GM23338 (cell line): ENCODE measurements at regions not wholly inside any gene's neighbourhood (a gene's known extent, or its start where the extent isn't known, plus 50 kb on each side); places are given as distances from the start of the nearest gene placed in this dataset.

Source experiments
- ATAC-seq: fragments of 200-7000 bp; cut with Tn5 transposase; 3 replicates; pipeline ENCODE4 v1.9.1; 2020
- DNase-seq: peaks from one replicate; pipeline ENCODE4 v3.0.0-alpha.2; 2015; ENCODE audit warnings: low spot score
- H2AFZ ChIP-seq: fragments of 200-600 bp; sonication (generic); 2 replicates; pipeline ENCODE4 v1.8.0; 2016; ENCODE audit warnings: antibody characterized with exemption, mild to moderate bottlenecking, moderate library complexity
- H3F3A ChIP-seq: fragments of 200-600 bp; sonication (generic); replicated peaks from 2 replicates; pipeline ENCODE4 v1.8.0; 2017; ENCODE audit warnings: antibody characterized with exemption, mixed run types, low read depth
- H3K27ac ChIP-seq: fragments of 200-600 bp; sonication (generic); 2 replicates; pipeline ENCODE4 v1.6.1; 2016; ENCODE audit warnings: low read depth
- H3K27me3 ChIP-seq: fragments of 200-600 bp; sonication (generic); 2 replicates; pipeline ENCODE4 v1.8.0; 2016; ENCODE audit warnings: mild to moderate bottlenecking, mixed run types, moderate library complexity; ENCODE audit not compliant: insufficient read depth
- H3K36me3 ChIP-seq: fragments of 200-600 bp; sonication (generic); 2 replicates; pipeline ENCODE4 v1.8.0; 2016; ENCODE audit warnings: mild to moderate bottlenecking; ENCODE audit not compliant: insufficient read depth
- H3K4me1 ChIP-seq: fragments of 200-600 bp; sonication (generic); 2 replicates; pipeline ENCODE4 v1.8.0; 2016; ENCODE audit warnings: mild to moderate bottlenecking, moderate library complexity; ENCODE audit not compliant: insufficient read depth
- H3K4me2 ChIP-seq: fragments of 200-600 bp; sonication (generic); 2 replicates; pipeline ENCODE4 v1.7.1; 2017; ENCODE audit warnings: mixed run types
- H3K4me3 ChIP-seq: fragments of 200-600 bp; sonication (generic); 2 replicates; pipeline ENCODE4 v1.6.1; 2016; ENCODE audit warnings: mixed run types
- H3K79me2 ChIP-seq: fragments of 200-600 bp; sonication (generic); replicated peaks from 2 replicates; pipeline ENCODE4 v1.8.0; 2017; ENCODE audit warnings: mild to moderate bottlenecking; ENCODE audit not compliant: insufficient read depth
- H3K9me2 ChIP-seq: fragments of 200-600 bp; sonication (generic); 2 replicates; pipeline ENCODE4 v1.8.0; 2017; ENCODE audit not compliant: insufficient read depth
- H4K20me1 ChIP-seq: fragments of 200-600 bp; sonication (generic); replicated peaks from 2 replicates; pipeline ENCODE4 v1.8.0; 2017; ENCODE audit warnings: mild to moderate bottlenecking; ENCODE audit not compliant: insufficient read depth
- H3K27ac Mint-ChIP-seq: 2 replicates; pipeline ENCODE4 v1.8.0; 2020; ENCODE audit warnings: inconsistent platforms, mild to moderate bottlenecking, moderate library complexity, mixed read lengths
- H3K27me3 Mint-ChIP-seq: 3 replicates; pipeline ENCODE4 v1.8.0; 2022; ENCODE audit warnings: low read depth, mild to moderate bottlenecking, moderate library complexity, mixed read lengths, inconsistent platforms; ENCODE audit not compliant: insufficient read depth, poor library complexity
- H3K36me3 Mint-ChIP-seq: 3 replicates; pipeline ENCODE4 v1.8.0; 2021; ENCODE audit warnings: low read depth, mild to moderate bottlenecking, inconsistent platforms, moderate library complexity, mixed read lengths
- H3K4me1 Mint-ChIP-seq: 3 replicates; pipeline ENCODE4 v1.8.0; 2020; ENCODE audit warnings: mild to moderate bottlenecking, inconsistent platforms, mixed read lengths
- H3K4me3 Mint-ChIP-seq: 3 replicates; pipeline ENCODE4 v1.8.0; 2021; ENCODE audit warnings: moderate library complexity, mild to moderate bottlenecking, inconsistent platforms, mixed read lengths
- H3K9me3 Mint-ChIP-seq: 3 replicates; pipeline ENCODE4 v1.8.0; 2020; ENCODE audit warnings: moderate library complexity, mild to moderate bottlenecking, inconsistent platforms, mixed read lengths
- CREB1 ChIP-seq: fragments of 250-450 bp; sonication (Bioruptor Pico); IDR thresholded peaks from 2 replicates; pipeline ENCODE4 v1.5.0; 2020; ENCODE audit warnings: low read depth, mild to moderate bottlenecking, moderate library complexity
- EZH2 ChIP-seq: fragments of 200-600 bp; sonication (generic); IDR thresholded peaks from one replicate; pipeline ENCODE4 v1.8.0; 2017; ENCODE audit warnings: antibody characterized with exemption, mild to moderate bottlenecking, low read depth; ENCODE audit not compliant: unreplicated experiment
- EZH2phosphoT487 ChIP-seq: fragments of 200-600 bp; sonication (generic); IDR thresholded peaks from one replicate; pipeline ENCODE4 v1.8.1; 2018; ENCODE audit warnings: antibody characterized with exemption; ENCODE audit not compliant: unreplicated experiment
- JUNB ChIP-seq: IDR thresholded peaks from one replicate; pipeline ENCODE4 v1.6.1; 2016; ENCODE audit warnings: antibody characterized with exemption; ENCODE audit not compliant: unreplicated experiment
- NANOG ChIP-seq: IDR thresholded peaks from 2 replicates; pipeline ENCODE4 v1.6.1; 2016; ENCODE audit warnings: antibody characterized with exemption, borderline replicate concordance
- POLR2AphosphoS5 ChIP-seq: IDR thresholded peaks from 2 replicates; pipeline ENCODE4 v1.6.1; 2016; ENCODE audit warnings: antibody characterized with exemption, low read depth
- STAT1 ChIP-seq: IDR thresholded peaks from one replicate; pipeline ENCODE4 v1.6.1; 2016; ENCODE audit warnings: antibody characterized with exemption; ENCODE audit not compliant: unreplicated experiment
- ZNF114 ChIP-seq: fragments of 250-450 bp; sonication (Bioruptor Pico); IDR thresholded peaks from 2 replicates; pipeline ENCODE4 v1.5.0; 2020; ENCODE audit warnings: mild to moderate bottlenecking, moderate library complexity
- ZNF331 ChIP-seq: fragments of 250-450 bp; sonication (Bioruptor Pico); IDR thresholded peaks from 2 replicates; pipeline ENCODE4 v1.5.0; 2020; ENCODE audit warnings: low read depth, mild to moderate bottlenecking, moderate library complexity
- TF ChIP-seq, protein P1 (sequence below): IDR thresholded peaks from 2 replicates; pipeline ENCODE4 v1.6.1; 2016; ENCODE audit warnings: antibody characterized with exemption
- TF ChIP-seq, protein P2 (sequence below), 2 experiments: fragments of 200-600 bp in 1 of 2; sonication (generic) in 1 of 2; conservative IDR thresholded peaks; 2 replicates each; pipeline versions ENCODE4 v1.5.1 to v1.6.1; 2016 to 2017; ENCODE audit warnings: antibody characterized with exemption in 2 of 2, low read depth in 2 of 2, mild to moderate bottlenecking in 2 of 2, moderate library complexity in 1 of 2
- TF ChIP-seq, protein P3 (sequence below): fragments of 250-450 bp; sonication (Bioruptor Pico); IDR thresholded peaks from 2 replicates; pipeline ENCODE4 v1.5.0; 2020; ENCODE audit warnings: mild to moderate bottlenecking, moderate library complexity
- TF ChIP-seq, protein P4 (sequence below): IDR thresholded peaks from one replicate; pipeline ENCODE4 v1.6.1; 2018; ENCODE audit warnings: antibody characterized with exemption; ENCODE audit not compliant: unreplicated experiment

DNA sequence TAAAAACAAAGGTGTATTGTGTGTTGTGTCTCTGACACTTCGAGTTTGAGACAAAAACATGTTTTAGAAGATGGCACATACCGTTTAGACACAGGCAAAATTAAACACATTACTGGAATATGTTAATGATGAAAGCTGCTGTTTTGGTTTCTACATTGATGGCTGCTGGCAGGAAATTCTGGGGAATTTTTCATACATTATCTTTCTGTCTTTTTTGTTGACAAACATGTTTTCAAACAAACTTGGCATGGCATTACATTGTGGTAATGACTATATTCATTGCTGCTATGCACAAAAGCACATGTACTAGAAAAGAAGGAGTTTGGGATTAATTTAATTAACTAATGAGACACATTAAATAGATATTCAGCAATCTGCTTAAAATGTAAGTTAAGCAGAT lies 1187.6 kb downstream of the OLFM4 start:
- Mint-ChIP-seq H3K4me1 (no peaks in the 10 kb centered on the region), H3K9me3 (peaks cover 33% of the 10 kb centered on the region), H3K27me3 (no peaks in the 10 kb centered on the region), H3K36me3 (peaks cover 24% of the 10 kb centered on the region), H3K4me3 (no peak overlapping the region), H3K27ac (no peak overlapping the region)
- no peak overlapping the region for H2AFZ ChIP-seq
- H3F3A ChIP-seq: no peaks in the 10 kb centered on the region
- no peaks in the 10 kb centered on the region for H3K79me2 ChIP-seq
- DNase-seq (no peak), ATAC-seq (no peak)
- no peak overlapping the region for H3K4me3 ChIP-seq
- H3K27ac ChIP-seq: no peak overlapping the region
- no peaks in the 10 kb centered on the region for H3K27me3 ChIP-seq
- no peaks in the 10 kb centered on the region for H3K9me2 ChIP-seq
- H3K4me2 ChIP-seq: no peak overlapping the region
- H3K4me1 ChIP-seq: no peaks in the 10 kb centered on the region
- TF ChIP-seq ZNF114 (CRISPR knock-in tag) (no peak), ZNF331 (CRISPR knock-in tag) (no peak), POLR2AphosphoS5 (no peak), JUNB (no peak), NANOG (no peak), CREB1 (no peak), STAT1 (no peak), EZH2 (no peak), EZH2phosphoT487 (no peak)
- TF ChIP-seq, protein P1, sequence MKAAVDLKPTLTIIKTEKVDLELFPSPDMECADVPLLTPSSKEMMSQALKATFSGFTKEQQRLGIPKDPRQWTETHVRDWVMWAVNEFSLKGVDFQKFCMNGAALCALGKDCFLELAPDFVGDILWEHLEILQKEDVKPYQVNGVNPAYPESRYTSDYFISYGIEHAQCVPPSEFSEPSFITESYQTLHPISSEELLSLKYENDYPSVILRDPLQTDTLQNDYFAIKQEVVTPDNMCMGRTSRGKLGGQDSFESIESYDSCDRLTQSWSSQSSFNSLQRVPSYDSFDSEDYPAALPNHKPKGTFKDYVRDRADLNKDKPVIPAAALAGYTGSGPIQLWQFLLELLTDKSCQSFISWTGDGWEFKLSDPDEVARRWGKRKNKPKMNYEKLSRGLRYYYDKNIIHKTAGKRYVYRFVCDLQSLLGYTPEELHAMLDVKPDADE: no peak
- TF ChIP-seq, protein P2, sequence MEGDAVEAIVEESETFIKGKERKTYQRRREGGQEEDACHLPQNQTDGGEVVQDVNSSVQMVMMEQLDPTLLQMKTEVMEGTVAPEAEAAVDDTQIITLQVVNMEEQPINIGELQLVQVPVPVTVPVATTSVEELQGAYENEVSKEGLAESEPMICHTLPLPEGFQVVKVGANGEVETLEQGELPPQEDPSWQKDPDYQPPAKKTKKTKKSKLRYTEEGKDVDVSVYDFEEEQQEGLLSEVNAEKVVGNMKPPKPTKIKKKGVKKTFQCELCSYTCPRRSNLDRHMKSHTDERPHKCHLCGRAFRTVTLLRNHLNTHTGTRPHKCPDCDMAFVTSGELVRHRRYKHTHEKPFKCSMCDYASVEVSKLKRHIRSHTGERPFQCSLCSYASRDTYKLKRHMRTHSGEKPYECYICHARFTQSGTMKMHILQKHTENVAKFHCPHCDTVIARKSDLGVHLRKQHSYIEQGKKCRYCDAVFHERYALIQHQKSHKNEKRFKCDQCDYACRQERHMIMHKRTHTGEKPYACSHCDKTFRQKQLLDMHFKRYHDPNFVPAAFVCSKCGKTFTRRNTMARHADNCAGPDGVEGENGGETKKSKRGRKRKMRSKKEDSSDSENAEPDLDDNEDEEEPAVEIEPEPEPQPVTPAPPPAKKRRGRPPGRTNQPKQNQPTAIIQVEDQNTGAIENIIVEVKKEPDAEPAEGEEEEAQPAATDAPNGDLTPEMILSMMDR (conservative IDR thresholded peaks at IDR 0.05; ENCODE audit: low read depth in 2 of 2): no peak
- TF ChIP-seq, protein P3, sequence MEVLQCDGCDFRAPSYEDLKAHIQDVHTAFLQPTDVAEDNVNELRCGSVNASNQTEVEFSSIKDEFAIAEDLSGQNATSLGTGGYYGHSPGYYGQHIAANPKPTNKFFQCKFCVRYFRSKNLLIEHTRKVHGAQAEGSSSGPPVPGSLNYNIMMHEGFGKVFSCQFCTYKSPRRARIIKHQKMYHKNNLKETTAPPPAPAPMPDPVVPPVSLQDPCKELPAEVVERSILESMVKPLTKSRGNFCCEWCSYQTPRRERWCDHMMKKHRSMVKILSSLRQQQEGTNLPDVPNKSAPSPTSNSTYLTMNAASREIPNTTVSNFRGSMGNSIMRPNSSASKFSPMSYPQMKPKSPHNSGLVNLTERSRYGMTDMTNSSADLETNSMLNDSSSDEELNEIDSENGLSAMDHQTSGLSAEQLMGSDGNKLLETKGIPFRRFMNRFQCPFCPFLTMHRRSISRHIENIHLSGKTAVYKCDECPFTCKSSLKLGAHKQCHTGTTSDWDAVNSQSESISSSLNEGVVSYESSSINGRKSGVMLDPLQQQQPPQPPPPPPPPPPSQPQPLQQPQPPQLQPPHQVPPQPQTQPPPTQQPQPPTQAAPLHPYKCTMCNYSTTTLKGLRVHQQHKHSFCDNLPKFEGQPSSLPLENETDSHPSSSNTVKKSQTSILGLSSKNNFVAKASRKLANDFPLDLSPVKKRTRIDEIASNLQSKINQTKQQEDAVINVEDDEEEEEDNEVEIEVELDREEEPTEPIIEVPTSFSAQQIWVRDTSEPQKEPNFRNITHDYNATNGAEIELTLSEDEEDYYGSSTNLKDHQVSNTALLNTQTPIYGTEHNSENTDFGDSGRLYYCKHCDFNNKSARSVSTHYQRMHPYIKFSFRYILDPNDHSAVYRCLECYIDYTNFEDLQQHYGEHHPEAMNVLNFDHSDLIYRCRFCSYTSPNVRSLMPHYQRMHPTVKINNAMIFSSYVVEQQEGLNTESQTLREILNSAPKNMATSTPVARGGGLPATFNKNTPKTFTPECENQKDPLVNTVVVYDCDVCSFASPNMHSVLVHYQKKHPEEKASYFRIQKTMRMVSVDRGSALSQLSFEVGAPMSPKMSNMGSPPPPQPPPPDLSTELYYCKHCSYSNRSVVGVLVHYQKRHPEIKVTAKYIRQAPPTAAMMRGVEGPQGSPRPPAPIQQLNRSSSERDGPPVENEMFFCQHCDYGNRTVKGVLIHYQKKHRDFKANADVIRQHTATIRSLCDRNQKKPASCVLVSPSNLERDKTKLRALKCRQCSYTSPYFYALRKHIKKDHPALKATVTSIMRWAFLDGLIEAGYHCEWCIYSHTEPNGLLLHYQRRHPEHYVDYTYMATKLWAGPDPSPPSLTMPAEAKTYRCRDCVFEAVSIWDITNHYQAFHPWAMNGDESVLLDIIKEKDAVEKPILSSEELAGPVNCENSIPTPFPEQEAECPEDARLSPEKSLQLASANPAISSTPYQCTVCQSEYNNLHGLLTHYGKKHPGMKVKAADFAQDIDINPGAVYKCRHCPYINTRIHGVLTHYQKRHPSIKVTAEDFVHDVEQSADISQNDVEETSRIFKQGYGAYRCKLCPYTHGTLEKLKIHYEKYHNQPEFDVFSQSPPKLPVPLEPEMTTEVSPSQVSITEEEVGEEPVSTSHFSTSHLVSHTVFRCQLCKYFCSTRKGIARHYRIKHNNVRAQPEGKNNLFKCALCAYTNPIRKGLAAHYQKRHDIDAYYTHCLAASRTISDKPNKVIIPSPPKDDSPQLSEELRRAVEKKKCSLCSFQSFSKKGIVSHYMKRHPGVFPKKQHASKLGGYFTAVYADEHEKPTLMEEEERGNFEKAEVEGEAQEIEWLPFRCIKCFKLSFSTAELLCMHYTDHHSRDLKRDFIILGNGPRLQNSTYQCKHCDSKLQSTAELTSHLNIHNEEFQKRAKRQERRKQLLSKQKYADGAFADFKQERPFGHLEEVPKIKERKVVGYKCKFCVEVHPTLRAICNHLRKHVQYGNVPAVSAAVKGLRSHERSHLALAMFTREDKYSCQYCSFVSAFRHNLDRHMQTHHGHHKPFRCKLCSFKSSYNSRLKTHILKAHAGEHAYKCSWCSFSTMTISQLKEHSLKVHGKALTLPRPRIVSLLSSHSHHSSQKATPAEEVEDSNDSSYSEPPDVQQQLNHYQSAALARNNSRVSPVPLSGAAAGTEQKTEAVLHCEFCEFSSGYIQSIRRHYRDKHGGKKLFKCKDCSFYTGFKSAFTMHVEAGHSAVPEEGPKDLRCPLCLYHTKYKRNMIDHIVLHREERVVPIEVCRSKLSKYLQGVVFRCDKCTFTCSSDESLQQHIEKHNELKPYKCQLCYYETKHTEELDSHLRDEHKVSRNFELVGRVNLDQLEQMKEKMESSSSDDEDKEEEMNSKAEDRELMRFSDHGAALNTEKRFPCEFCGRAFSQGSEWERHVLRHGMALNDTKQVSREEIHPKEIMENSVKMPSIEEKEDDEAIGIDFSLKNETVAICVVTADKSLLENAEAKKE (CRISPR knock-in tag): no peak
- TF ChIP-seq, protein P4, sequence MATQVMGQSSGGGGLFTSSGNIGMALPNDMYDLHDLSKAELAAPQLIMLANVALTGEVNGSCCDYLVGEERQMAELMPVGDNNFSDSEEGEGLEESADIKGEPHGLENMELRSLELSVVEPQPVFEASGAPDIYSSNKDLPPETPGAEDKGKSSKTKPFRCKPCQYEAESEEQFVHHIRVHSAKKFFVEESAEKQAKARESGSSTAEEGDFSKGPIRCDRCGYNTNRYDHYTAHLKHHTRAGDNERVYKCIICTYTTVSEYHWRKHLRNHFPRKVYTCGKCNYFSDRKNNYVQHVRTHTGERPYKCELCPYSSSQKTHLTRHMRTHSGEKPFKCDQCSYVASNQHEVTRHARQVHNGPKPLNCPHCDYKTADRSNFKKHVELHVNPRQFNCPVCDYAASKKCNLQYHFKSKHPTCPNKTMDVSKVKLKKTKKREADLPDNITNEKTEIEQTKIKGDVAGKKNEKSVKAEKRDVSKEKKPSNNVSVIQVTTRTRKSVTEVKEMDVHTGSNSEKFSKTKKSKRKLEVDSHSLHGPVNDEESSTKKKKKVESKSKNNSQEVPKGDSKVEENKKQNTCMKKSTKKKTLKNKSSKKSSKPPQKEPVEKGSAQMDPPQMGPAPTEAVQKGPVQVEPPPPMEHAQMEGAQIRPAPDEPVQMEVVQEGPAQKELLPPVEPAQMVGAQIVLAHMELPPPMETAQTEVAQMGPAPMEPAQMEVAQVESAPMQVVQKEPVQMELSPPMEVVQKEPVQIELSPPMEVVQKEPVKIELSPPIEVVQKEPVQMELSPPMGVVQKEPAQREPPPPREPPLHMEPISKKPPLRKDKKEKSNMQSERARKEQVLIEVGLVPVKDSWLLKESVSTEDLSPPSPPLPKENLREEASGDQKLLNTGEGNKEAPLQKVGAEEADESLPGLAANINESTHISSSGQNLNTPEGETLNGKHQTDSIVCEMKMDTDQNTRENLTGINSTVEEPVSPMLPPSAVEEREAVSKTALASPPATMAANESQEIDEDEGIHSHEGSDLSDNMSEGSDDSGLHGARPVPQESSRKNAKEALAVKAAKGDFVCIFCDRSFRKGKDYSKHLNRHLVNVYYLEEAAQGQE: no peak
- peaks cover 10% of the 10 kb centered on the region; the same call in 1 of the 2 replicates for H3K36me3 ChIP-seq
- H4K20me1 ChIP-seq: no peaks in the 10 kb centered on the region
